OCI-LY1 (cell line): ENCODE measurements at regions not wholly inside any gene's neighbourhood (a gene's known extent, or its start where the extent isn't known, plus 50 kb on each side); places are given as distances from the start of the nearest gene placed in this dataset.

ENCODE experiments used
- H2AFZ ChIP-seq: fragments of 200-600 bp; sonication (generic), shearing (Covaris generic); 2 replicates; pipeline ENCODE4 v1.6.0; 2014; ENCODE audit warnings: antibody characterized with exemption, mild to moderate bottlenecking, low read length
- H3F3A ChIP-seq: fragments of 200-600 bp; sonication (generic), shearing (Covaris generic); 2 replicates; pipeline ENCODE4 v1.6.0; 2014; ENCODE audit warnings: mild to moderate bottlenecking, antibody characterized with exemption, low read length, moderate library complexity; ENCODE audit not compliant: insufficient read depth
- H3K27ac ChIP-seq: fragments of 200-600 bp; sonication (generic); 2 replicates; pipeline ENCODE4 v1.5.1; 2014; ENCODE audit warnings: low read length, mixed run types, mild to moderate bottlenecking, low read depth; ENCODE audit not compliant: poor library complexity, severe bottlenecking
- H3K27me3 ChIP-seq: fragments of 200-600 bp; sonication (generic); 2 replicates; pipeline ENCODE4 v1.6.0; 2014; ENCODE audit warnings: antibody characterized with exemption, mild to moderate bottlenecking, low read length, moderate library complexity; ENCODE audit not compliant: insufficient read depth
- H3K36me3 ChIP-seq: fragments of 200-600 bp; sonication (generic); 2 replicates; pipeline ENCODE4 v1.6.1; 2014; ENCODE audit warnings: mild to moderate bottlenecking, antibody characterized with exemption, low read length, moderate library complexity, mixed read lengths; ENCODE audit not compliant: insufficient read depth
- H3K4me1 ChIP-seq: fragments of 200-600 bp; sonication (generic); 2 replicates; pipeline ENCODE4 v1.5.1; 2014; ENCODE audit warnings: mild to moderate bottlenecking, low read length, moderate library complexity; ENCODE audit not compliant: insufficient read depth, severe bottlenecking
- H3K4me2 ChIP-seq: fragments of 200-600 bp; sonication (generic), shearing (Covaris generic); 2 replicates; pipeline ENCODE4 v1.6.1; 2014; ENCODE audit warnings: low read length
- H3K4me3 ChIP-seq: fragments of 200-600 bp; sonication (generic); 2 replicates; pipeline ENCODE4 v1.5.1; 2014; ENCODE audit warnings: low read length, low read depth, mild to moderate bottlenecking, mixed read lengths; ENCODE audit not compliant: poor library complexity, severe bottlenecking
- H3K79me2 ChIP-seq: fragments of 200-600 bp; shearing (Covaris generic); 2 replicates; pipeline ENCODE4 v1.6.1; 2016; ENCODE audit warnings: mixed run types, low read length, mixed read lengths; ENCODE audit not compliant: insufficient read depth
- H3K9ac ChIP-seq: fragments of 200-600 bp; sonication (generic), shearing (Covaris generic); 2 replicates; pipeline ENCODE4 v1.6.1; 2014; ENCODE audit warnings: mild to moderate bottlenecking, low read length, mixed read lengths
- H3K9me2 ChIP-seq: fragments of 200-600 bp; sonication (generic), shearing (Covaris generic); 2 replicates; pipeline ENCODE4 v1.6.1; 2014; ENCODE audit warnings: low read depth, mild to moderate bottlenecking, low read length, mixed read lengths
- H3K9me3 ChIP-seq: fragments of 200-600 bp; shearing (Covaris generic); 2 replicates; pipeline ENCODE4 v1.6.1; 2014; ENCODE audit warnings: low read length, mixed read lengths
- H4K20me1 ChIP-seq: fragments of 200-600 bp; sonication (generic), shearing (Covaris generic); 2 replicates; pipeline ENCODE4 v1.6.0; 2016; ENCODE audit warnings: mild to moderate bottlenecking, low read length; ENCODE audit not compliant: insufficient read depth
- EZH2 ChIP-seq: fragments of 200-600 bp; sonication (generic), shearing (Covaris generic); IDR thresholded peaks from 2 replicates; pipeline ENCODE4 v1.8.0; 2017; ENCODE audit warnings: borderline replicate concordance, mixed run types, mild to moderate bottlenecking, antibody characterized with exemption, low read length, moderate library complexity, mixed read lengths
- TF ChIP-seq, protein P1 (sequence below): fragments of 200-600 bp; sonication (generic), shearing (Covaris generic); IDR thresholded peaks from 2 replicates; pipeline ENCODE4 v1.5.1; 2017; ENCODE audit warnings: mild to moderate bottlenecking, antibody characterized with exemption, low read length, moderate library complexity, mixed read lengths

DNA sequence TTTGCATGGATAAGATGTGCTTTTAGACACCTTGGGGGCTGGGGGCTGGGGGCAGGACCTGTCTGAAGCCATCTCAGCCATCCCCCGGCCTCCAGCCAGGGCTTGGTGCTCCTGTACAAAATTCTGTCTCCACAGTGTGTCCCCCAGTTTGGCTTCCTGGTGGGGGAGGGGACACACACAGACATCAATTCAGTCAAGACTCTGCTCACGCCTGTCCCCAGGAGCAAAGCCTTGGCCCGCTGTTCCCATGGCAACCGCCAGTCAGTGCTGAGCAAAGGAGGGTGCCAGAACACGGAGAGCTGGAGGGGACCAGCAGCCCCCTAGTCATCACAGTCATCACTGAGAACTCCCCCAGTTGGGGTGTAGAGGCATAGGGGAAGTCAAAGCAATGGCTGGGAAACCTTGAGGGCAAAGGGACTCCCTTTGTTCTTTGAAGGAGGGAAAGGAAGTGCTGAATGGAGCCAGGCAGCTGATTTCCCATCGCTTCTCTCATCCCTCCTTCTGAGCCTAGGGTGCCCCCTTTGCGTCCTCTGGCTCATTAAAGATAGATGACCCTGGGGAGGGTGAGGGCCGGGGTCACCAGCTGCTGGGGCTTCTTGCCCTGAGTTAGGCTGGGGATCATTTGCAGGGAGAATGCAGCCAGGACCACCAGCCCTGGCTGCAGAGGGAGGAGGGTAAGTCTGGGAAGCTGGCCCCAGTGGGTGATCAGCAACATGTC lies 134.9 kb upstream of the IPO9 start:
- H3K36me3 ChIP-seq: no peaks in the 10 kb centered on the region
- H3K4me3 ChIP-seq: no peak overlapping the region
- no peaks in the 10 kb centered on the region for H3K4me1 ChIP-seq
- H3K9me3 ChIP-seq: no peaks in the 10 kb centered on the region
- H3K27ac ChIP-seq: no peak overlapping the region
- 0 out of 2 replicates have a peak, but pooled peaks cover 5% of the 10 kb centered on the region for H3K27me3 ChIP-seq
- H2AFZ ChIP-seq: no peak overlapping the region
- H3K9ac ChIP-seq: no peak overlapping the region
- H3K4me2 ChIP-seq: no peak overlapping the region
- no peaks in the 10 kb centered on the region for H3K79me2 ChIP-seq
- no peaks in the 10 kb centered on the region for H3K9me2 ChIP-seq
- no peaks in the 10 kb centered on the region for H3F3A ChIP-seq
- TF ChIP-seq, protein P1, sequence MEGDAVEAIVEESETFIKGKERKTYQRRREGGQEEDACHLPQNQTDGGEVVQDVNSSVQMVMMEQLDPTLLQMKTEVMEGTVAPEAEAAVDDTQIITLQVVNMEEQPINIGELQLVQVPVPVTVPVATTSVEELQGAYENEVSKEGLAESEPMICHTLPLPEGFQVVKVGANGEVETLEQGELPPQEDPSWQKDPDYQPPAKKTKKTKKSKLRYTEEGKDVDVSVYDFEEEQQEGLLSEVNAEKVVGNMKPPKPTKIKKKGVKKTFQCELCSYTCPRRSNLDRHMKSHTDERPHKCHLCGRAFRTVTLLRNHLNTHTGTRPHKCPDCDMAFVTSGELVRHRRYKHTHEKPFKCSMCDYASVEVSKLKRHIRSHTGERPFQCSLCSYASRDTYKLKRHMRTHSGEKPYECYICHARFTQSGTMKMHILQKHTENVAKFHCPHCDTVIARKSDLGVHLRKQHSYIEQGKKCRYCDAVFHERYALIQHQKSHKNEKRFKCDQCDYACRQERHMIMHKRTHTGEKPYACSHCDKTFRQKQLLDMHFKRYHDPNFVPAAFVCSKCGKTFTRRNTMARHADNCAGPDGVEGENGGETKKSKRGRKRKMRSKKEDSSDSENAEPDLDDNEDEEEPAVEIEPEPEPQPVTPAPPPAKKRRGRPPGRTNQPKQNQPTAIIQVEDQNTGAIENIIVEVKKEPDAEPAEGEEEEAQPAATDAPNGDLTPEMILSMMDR: no peak
- TF ChIP-seq EZH2: no peak
- no peaks in the 10 kb centered on the region for H4K20me1 ChIP-seq

DNA sequence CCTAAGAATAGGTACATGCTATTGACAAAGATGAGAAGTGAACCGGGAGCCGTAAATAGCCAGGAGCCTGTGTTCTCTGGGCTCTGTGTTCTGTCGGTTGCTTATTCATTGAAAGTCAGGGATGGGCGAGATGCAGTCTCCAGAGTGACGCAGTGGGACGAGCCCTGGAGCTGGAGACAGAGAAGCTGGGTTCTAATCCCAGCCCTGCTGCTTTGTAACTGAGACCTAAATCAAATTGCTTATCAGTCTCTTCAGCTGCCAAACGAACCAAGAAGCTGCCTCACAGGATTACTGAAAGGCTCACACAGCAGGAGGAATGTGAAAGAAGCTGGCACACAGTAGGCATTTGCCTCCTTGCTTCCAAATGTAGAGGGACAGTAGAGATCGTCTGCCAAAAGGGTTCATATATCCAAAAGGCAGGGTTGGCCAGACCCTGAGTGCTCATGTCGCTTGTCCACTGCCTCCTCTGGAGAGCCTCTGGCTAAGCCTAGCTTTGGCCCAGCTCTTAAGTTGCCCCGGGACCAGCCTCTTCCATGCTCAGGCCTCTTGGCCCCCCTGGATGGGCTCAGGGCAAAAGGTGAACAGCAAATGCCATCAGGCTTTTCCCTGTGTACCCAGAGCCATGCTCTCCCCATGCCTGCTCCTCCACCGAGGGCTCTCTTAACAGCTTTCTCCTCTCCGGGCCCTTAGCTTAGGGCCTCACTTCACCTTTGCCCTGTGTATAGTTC lies 134.2 kb upstream of the IPO9 start:
- Histone ChIP-seq H3K9me3 (no peaks in the 10 kb centered on the region), H3K36me3 (no peaks in the 10 kb centered on the region), H2AFZ (no peak overlapping the region), H3K79me2 (no peaks in the 10 kb centered on the region), H3K4me2 (no peak overlapping the region), H3K4me3 (no peak overlapping the region), H3K9ac (no peak overlapping the region), H3K4me1 (no peaks in the 10 kb centered on the region), H3K9me2 (no peaks in the 10 kb centered on the region), H3F3A (no peaks in the 10 kb centered on the region), H4K20me1 (no peaks in the 10 kb centered on the region), H3K27ac (no peak overlapping the region), H3K27me3 (0 out of 2 replicates have a peak, but pooled peaks cover 5% of the 10 kb centered on the region)
- TF ChIP-seq EZH2: no peak
- TF ChIP-seq, protein P1: no peak

DNA sequence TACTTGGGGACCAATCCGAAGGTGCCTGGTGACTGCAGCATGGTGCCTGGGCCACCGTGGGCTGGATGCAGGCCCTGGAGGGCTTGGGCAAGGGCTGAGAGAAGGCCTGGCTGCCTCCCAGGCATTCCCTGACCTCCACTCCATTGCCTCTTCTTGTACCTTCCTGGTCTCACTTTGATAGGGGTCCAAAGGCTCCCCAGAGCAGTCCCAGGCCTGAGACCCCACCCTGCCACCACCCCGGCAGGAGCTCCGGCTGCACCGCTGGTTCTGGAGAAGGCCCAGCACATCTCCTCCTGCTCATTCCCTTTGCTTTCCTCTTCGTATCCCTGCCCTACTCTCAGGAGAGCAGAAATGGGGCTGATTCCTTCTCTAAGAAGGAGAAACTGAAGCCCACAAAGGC lies 133.3 kb upstream of the IPO9 start:
- H3K4me3 ChIP-seq: no peak overlapping the region
- no peaks in the 10 kb centered on the region for H3F3A ChIP-seq
- H3K4me2 ChIP-seq: no peak overlapping the region
- no peak for TF ChIP-seq EZH2
- TF ChIP-seq, protein P1: no peak
- no peak overlapping the region for H3K9ac ChIP-seq
- H3K36me3 ChIP-seq: no peaks in the 10 kb centered on the region
- H3K79me2 ChIP-seq: no peaks in the 10 kb centered on the region
- H3K9me2 ChIP-seq: no peaks in the 10 kb centered on the region
- H4K20me1 ChIP-seq: no peaks in the 10 kb centered on the region
- no peaks in the 10 kb centered on the region for H3K4me1 ChIP-seq
- no peaks in the 10 kb centered on the region for H3K9me3 ChIP-seq
- no peak overlapping the region for H2AFZ ChIP-seq
- 0 out of 2 replicates have a peak, but pooled peaks cover 5% of the 10 kb centered on the region for H3K27me3 ChIP-seq
- no peak overlapping the region for H3K27ac ChIP-seq
